ENCODE measurements at regions not wholly inside any gene's neighbourhood (a gene's known extent, or its start where the extent isn't known, plus 50 kb on each side); places are given as distances from the start of the nearest gene placed in this dataset.

GRCh38 chr6:166774770-166775169, 147.7 kb upstream of the RPS6KA2 start:
- no peak for DNase-seq (ENCODE audit: low spot score)

- no peak for DNase-seq (ENCODE audit: low spot score)
These were observed 147.2 kb upstream of the RPS6KA2 start for GRCh38 chr6:166774292-166774691.

- no peak for DNase-seq (ENCODE audit: low spot score)
These were observed 145.5 kb upstream of the RPS6KA2 start for GRCh38 chr6:166772518-166772917.

GRCh38 chr6:166771701-166772100, 144.7 kb upstream of the RPS6KA2 start:
- DNase-seq (ENCODE audit: low spot score) = no peak

- DNase-seq (ENCODE audit: low spot score) = no peak
These were observed 143.4 kb upstream of the RPS6KA2 start for GRCh38 chr6:166770216-166771116.

GRCh38 chr6:166769648-166770047, 142.6 kb upstream of the RPS6KA2 start:
- no peak for DNase-seq (ENCODE audit: low spot score)

- DNase-seq (ENCODE audit: low spot score) = no peak
These were observed 141.7 kb upstream of the RPS6KA2 start for GRCh38 chr6:166768761-166769160.

- no peak for DNase-seq (ENCODE audit: low spot score)
These were observed 140.2 kb upstream of the RPS6KA2 start for GRCh38 chr6:166767230-166767629.

GRCh38 chr6:166766769-166767168, 139.7 kb upstream of the RPS6KA2 start:
- no peak for DNase-seq (ENCODE audit: low spot score)

GRCh38 chr6:166765234-166765541, 138.1 kb upstream of the RPS6KA2 start:
- DNase-seq (ENCODE audit: low spot score) = no peak

- no peak for DNase-seq (ENCODE audit: low spot score)
These were observed 137.6 kb upstream of the RPS6KA2 start for GRCh38 chr6:166764473-166765233.

GRCh38 chr6:166763606-166764472, 136.8 kb upstream of the RPS6KA2 start:
- DNase-seq (ENCODE audit: low spot score) = no peak

GRCh38 chr6:166761801-166762200, 134.8 kb upstream of the RPS6KA2 start:
- no peak for DNase-seq (ENCODE audit: low spot score)

- DNase-seq (ENCODE audit: low spot score) = no peak
These were observed 133.2 kb upstream of the RPS6KA2 start for GRCh38 chr6:166760288-166760687.

GRCh38 chr6:166758136-166758704, 131.2 kb upstream of the RPS6KA2 start:
- DNase-seq (ENCODE audit: low spot score) = no peak

GRCh38 chr6:166757232-166758135, 130.4 kb upstream of the RPS6KA2 start:
- no peak for DNase-seq (ENCODE audit: low spot score)

- DNase-seq (ENCODE audit: low spot score) = no peak
These were observed 127.4 kb upstream of the RPS6KA2 start for GRCh38 chr6:166754218-166755030.

- no peak for DNase-seq (ENCODE audit: low spot score)
These were observed 126.1 kb upstream of the RPS6KA2 start for GRCh38 chr6:166752928-166753721.

GRCh38 chr6:166752097-166752496, 125.0 kb upstream of the RPS6KA2 start:
- DNase-seq (ENCODE audit: low spot score) = no peak

All from RKO (cell line).